Lung (tissue), 11 donors: ENCODE measurements at regions not wholly inside any gene's neighbourhood (a gene's known extent, or its start where the extent isn't known, plus 50 kb on each side); places are given as distances from the start of the nearest gene placed in this dataset.

Experiments
- ATAC-seq: fragments of 200-7000 bp; cut with Tn5 transposase; one replicate; pipeline ENCODE4 v1.9.1; 2020; ENCODE audit warnings: moderate number of reproducible peaks; ENCODE audit not compliant: insufficient read depth, low FRiP score
- DNase-seq, 3 donors: peaks; one replicate each; pipeline ENCODE4 v3.0.0-alpha.2; 2013 to 2017
- H3K27ac ChIP-seq, 2 donors: one replicate each; pipeline ENCODE4 v1.5.1; 2013; ENCODE audit warnings: mild to moderate bottlenecking in 2 of 2, moderate library complexity in 2 of 2, control low read depth in 1 of 2, inconsistent platforms in 1 of 2, low read depth in 1 of 2, low read length in 1 of 2
- H3K27me3 ChIP-seq, 3 donors: one replicate each; pipeline ENCODE4 v1.5.1; 2013; ENCODE audit warnings: low read length in 2 of 3; ENCODE audit not compliant: control insufficient read depth in 3 of 3, insufficient read depth in 3 of 3
- H3K36me3 ChIP-seq, 4 donors: one replicate each; pipeline ENCODE4 v1.5.1; 2013; ENCODE audit warnings: low read length in 4 of 4, mild to moderate bottlenecking in 1 of 4, moderate library complexity in 1 of 4; ENCODE audit not compliant: control insufficient read depth in 4 of 4, insufficient read depth in 4 of 4
- H3K4me1 ChIP-seq, 5 donors: one replicate each; pipeline ENCODE4 v1.5.1; 2013; ENCODE audit warnings: low read length in 5 of 5, mild to moderate bottlenecking in 2 of 5, moderate library complexity in 1 of 5; ENCODE audit not compliant: control insufficient read depth in 5 of 5, insufficient read depth in 5 of 5
- H3K4me3 ChIP-seq: one replicate; pipeline ENCODE4 v1.5.1; 2013; ENCODE audit warnings: mild to moderate bottlenecking, control low read depth, moderate library complexity
- H3K9ac ChIP-seq, 2 donors: one replicate each; pipeline ENCODE4 v1.5.1; 2013; ENCODE audit warnings: low read length in 2 of 2, control low read depth in 1 of 2; ENCODE audit not compliant: insufficient read depth in 1 of 2
- H3K9me3 ChIP-seq, 4 donors: one replicate each; pipeline ENCODE4 v1.5.1; 2013; ENCODE audit warnings: low read length in 3 of 4, mild to moderate bottlenecking in 1 of 4, moderate library complexity in 1 of 4; ENCODE audit not compliant: control insufficient read depth in 4 of 4, insufficient read depth in 3 of 4
- WGBS, 2 donors: extraction: QIAGEN DNeasy Blood & Tissue Kit; methylation state at CpG; one replicate each; pipeline ENCODE4 v1.1.7; 2013; 5-methylcytosine and 5-hydroxymethylcytosine counted together
- TF ChIP-seq, protein P1 (sequence below): IDR thresholded peaks from 2 replicates; pipeline ENCODE4 v1.5.1; 2012; ENCODE audit warnings: mild to moderate bottlenecking; ENCODE audit errors: control extremely low read depth, extremely low read depth
- donor health status: control.
- donor health status: control.
- donor health status: Bipolar disorder and iron deficiency.
- donor health status: healthy.
- donor health status: DM: yes; HTN: yes; CAD: no.

DNA sequence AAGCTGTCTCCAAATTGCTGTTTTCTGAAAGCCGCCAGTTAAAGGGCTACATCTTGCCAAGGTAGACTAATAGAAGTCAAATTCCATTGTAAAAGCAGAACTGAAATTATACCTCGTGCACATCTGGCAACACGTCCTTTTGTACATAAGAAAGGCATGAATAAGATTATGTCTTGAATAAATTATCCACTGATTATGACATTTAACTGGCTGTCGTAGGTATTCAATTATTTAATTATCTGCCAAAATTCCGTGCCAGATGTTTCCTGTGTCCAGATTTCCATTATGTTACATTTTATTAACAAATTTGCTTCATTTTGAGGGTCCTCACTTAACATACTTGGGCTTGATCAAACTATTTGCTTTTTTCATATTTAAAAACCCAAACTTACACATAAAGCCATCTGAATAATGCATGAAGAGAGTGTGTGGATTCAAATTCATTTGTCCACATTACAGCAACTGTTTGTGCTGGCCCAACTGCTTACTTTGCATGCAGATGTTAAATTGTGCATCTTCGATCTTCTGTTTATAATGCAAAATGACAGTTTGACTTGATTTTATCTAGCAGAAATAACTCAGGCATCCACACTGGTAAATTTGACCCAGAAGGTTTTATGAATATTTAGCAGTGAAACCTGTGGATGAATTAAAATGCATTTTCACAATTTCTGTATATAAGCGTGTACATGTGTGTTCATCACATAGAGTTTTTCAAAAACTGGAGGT lies 701.5 kb downstream of the ZNF385D start:
- H3K4me3 ChIP-seq, result no peak overlapping the region
- no peaks in the 10 kb centered on the region for H3K27me3 ChIP-seq
- WGBS, 2 donors, result 75 to 79% methylated on average over 7 of the region's 7 CpGs
- TF ChIP-seq, protein P1, sequence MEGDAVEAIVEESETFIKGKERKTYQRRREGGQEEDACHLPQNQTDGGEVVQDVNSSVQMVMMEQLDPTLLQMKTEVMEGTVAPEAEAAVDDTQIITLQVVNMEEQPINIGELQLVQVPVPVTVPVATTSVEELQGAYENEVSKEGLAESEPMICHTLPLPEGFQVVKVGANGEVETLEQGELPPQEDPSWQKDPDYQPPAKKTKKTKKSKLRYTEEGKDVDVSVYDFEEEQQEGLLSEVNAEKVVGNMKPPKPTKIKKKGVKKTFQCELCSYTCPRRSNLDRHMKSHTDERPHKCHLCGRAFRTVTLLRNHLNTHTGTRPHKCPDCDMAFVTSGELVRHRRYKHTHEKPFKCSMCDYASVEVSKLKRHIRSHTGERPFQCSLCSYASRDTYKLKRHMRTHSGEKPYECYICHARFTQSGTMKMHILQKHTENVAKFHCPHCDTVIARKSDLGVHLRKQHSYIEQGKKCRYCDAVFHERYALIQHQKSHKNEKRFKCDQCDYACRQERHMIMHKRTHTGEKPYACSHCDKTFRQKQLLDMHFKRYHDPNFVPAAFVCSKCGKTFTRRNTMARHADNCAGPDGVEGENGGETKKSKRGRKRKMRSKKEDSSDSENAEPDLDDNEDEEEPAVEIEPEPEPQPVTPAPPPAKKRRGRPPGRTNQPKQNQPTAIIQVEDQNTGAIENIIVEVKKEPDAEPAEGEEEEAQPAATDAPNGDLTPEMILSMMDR, result no peak
- no peak overlapping the region for H3K27ac ChIP-seq
- peaks cover 0 to 2% (median 0%) of the 10 kb centered on the region in 4 donors for H3K9me3 ChIP-seq
- peaks cover 0 to 17% (median 0%) of the 10 kb centered on the region in 5 donors for H3K4me1 ChIP-seq
- ATAC-seq (no peak), DNase-seq (peak in 2 of 3 donors; percentile 21 to 25)
- H3K36me3 ChIP-seq, result no peaks in the 10 kb centered on the region
- H3K9ac ChIP-seq, result no peak overlapping the region

GRCh38 chr3:21043139-21043538 lies 707.9 kb downstream of the ZNF385D start:
- H3K27me3 ChIP-seq, result no peaks in the 10 kb centered on the region
- H3K4me3 ChIP-seq, result no peak overlapping the region
- no peak overlapping the region for H3K9ac ChIP-seq
- ATAC-seq, result no peak
- H3K9me3 ChIP-seq, result no peaks in the 10 kb centered on the region
- H3K36me3 ChIP-seq, result no peaks in the 10 kb centered on the region
- no peak for DNase-seq
- no peaks in the 10 kb centered on the region for H3K4me1 ChIP-seq
- TF ChIP-seq, protein P1, result no peak
- WGBS, 2 donors, result 44 to 52% methylated on average over 1 of the region's 1 CpG
- no peak overlapping the region for H3K27ac ChIP-seq

DNA sequence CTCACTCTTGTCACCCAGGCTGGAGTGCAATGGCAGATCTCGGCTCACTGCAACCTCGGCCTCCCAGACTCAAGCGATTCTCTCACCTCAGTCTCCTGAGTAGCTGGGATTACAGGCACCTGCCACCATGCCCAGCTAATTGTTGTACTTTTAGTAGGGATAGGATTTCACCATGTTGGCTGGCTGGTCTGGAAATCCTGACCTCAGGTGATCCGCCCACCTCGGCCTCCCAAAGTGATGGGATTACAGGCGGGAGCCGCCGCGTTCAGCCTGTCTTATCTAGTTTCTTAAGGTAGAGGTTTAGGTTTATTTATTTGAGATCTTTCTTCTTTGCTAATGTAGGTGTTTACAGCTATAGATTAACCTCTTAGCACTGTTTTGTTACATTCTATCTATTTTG lies 708.8 kb downstream of the ZNF385D start:
- H3K4me1 ChIP-seq, result no peaks in the 10 kb centered on the region
- WGBS, 2 donors, result 93 to 97% methylated on average over 9 of the region's 9 CpGs
- DNase-seq (no peak), ATAC-seq (no peak)
- no peak overlapping the region for H3K27ac ChIP-seq
- H3K4me3 ChIP-seq, result no peak overlapping the region
- TF ChIP-seq, protein P1, result no peak
- no peaks in the 10 kb centered on the region for H3K9me3 ChIP-seq
- no peaks in the 10 kb centered on the region for H3K36me3 ChIP-seq
- H3K9ac ChIP-seq, result no peak overlapping the region
- H3K27me3 ChIP-seq, result no peaks in the 10 kb centered on the region

- DNase-seq (no peak), ATAC-seq (no peak)
- Histone ChIP-seq H3K27ac (no peak overlapping the region), H3K27me3 (no peaks in the 10 kb centered on the region), H3K36me3 (no peaks in the 10 kb centered on the region), H3K4me3 (no peak overlapping the region), H3K4me1 (no peaks in the 10 kb centered on the region), H3K9ac (no peak overlapping the region), H3K9me3 (no peaks in the 10 kb centered on the region)
- WGBS, 2 donors, result 25 to 26% methylated on average over 1 of the region's 1 CpG
- TF ChIP-seq, protein P1, result no peak
These were observed 709.4 kb downstream of the ZNF385D start for GRCh38 chr3:21041621-21042020.
